ENCODE measurements at regions not wholly inside any gene's neighbourhood (a gene's known extent, or its start where the extent isn't known, plus 50 kb on each side); places are given as distances from the start of the nearest gene placed in this dataset.

GRCh38 chr4:95602872-95603271 lies 54.1 kb upstream of the UNC5C start:
- peaks cover 1% of the 10 kb centered on the region for H3K36me3 Mint-ChIP-seq (ENCODE audit: unreplicated experiment)
- no peaks in the 10 kb centered on the region for H3K4me1 Mint-ChIP-seq (ENCODE audit: unreplicated experiment)
- DNase-seq (ENCODE audit: extremely low spot score, unreplicated experiment), result no peak
- H3K27ac Mint-ChIP-seq (ENCODE audit: unreplicated experiment), result no peak overlapping the region
- no peaks in the 10 kb centered on the region for H3K9me3 Mint-ChIP-seq (ENCODE audit: unreplicated experiment)
- H3K27me3 Mint-ChIP-seq (ENCODE audit: unreplicated experiment), result peaks cover 10% of the 10 kb centered on the region
- TF ChIP-seq CTCF (IDR thresholded peaks at IDR 0.05), result no peak
- no peak overlapping the region for H3K4me3 Mint-ChIP-seq (ENCODE audit: unreplicated experiment)

GRCh38 chr4:95601356-95601755 lies 52.6 kb upstream of the UNC5C start:
- Mint-ChIP-seq H3K27ac (ENCODE audit: unreplicated experiment) (no peak overlapping the region), H3K27me3 (ENCODE audit: unreplicated experiment) (peaks cover 10% of the 10 kb centered on the region), H3K9me3 (ENCODE audit: unreplicated experiment) (no peaks in the 10 kb centered on the region), H3K4me3 (ENCODE audit: unreplicated experiment) (no peak overlapping the region), H3K4me1 (ENCODE audit: unreplicated experiment) (no peaks in the 10 kb centered on the region), H3K36me3 (ENCODE audit: unreplicated experiment) (no peaks in the 10 kb centered on the region)
- no peak for DNase-seq (ENCODE audit: extremely low spot score, unreplicated experiment)
- no peak for TF ChIP-seq CTCF (IDR thresholded peaks at IDR 0.05)

DNA sequence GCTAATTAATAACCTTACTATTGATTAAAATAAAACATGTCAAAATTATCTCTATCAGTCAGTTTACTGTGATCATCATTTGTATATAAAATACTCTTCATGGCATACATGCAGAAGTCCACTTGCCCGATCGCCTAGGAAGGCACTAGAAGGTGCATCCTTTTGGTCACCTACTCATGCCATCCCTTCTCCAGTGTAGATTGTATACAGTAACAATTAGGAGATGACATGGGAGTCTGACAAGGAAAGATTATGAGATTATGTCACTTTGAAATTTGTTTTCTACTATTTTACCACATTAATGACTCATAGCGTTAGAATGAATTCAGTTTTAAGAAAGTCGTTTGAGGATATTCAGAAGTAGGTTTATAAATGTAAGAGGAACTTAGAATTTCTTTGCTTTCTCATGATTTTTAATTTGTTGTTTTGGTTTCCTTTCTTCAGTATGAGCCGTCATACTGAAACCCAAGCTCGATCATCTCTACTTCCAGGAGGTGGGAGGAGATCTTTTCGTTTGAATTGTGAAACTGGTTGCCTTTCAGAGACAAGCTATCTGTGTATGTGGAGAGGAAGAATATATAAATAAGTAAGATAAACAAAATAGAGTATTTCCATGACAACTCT lies 51.1 kb upstream of the UNC5C start:
- Mint-ChIP-seq H3K27me3 (ENCODE audit: unreplicated experiment) (peaks cover 14% of the 10 kb centered on the region), H3K9me3 (ENCODE audit: unreplicated experiment) (no peaks in the 10 kb centered on the region), H3K27ac (ENCODE audit: unreplicated experiment) (no peak overlapping the region), H3K4me1 (ENCODE audit: unreplicated experiment) (no peaks in the 10 kb centered on the region), H3K36me3 (ENCODE audit: unreplicated experiment) (no peaks in the 10 kb centered on the region), H3K4me3 (ENCODE audit: unreplicated experiment) (no peak overlapping the region)
- no peak for DNase-seq (ENCODE audit: extremely low spot score, unreplicated experiment)
- no peak for TF ChIP-seq CTCF (IDR thresholded peaks at IDR 0.05)
